Osteoblast (primary cell): ENCODE measurements at regions not wholly inside any gene's neighbourhood (a gene's known extent, or its start where the extent isn't known, plus 50 kb on each side); places are given as distances from the start of the nearest gene placed in this dataset.
"Not testable (repeated sequence)": the region's sequence is repeated elsewhere in the genome, so short reads cannot be mapped to it uniquely, and the experiment has no call there.

Experiments used
- DNase-seq: peaks from one replicate; pipeline ENCODE4 v3.0.0; 2011; ENCODE audit warnings: low spot score, mixed read lengths; ENCODE audit not compliant: insufficient read length; ENCODE audit errors: missing footprints
- H2AFZ ChIP-seq: 2 replicates; pipeline ENCODE4 v1.6.0; 2011; ENCODE audit warnings: mild to moderate bottlenecking, low read length
- H3K27ac ChIP-seq: 2 replicates; pipeline ENCODE4 v1.5.1; 2011; ENCODE audit warnings: mild to moderate bottlenecking, low read depth, low read length, moderate library complexity
- H3K27me3 ChIP-seq: 2 replicates; pipeline ENCODE4 v1.6.0; 2012; ENCODE audit warnings: mild to moderate bottlenecking, control low read depth, inconsistent platforms, low read length, moderate library complexity; ENCODE audit not compliant: insufficient read depth
- H3K36me3 ChIP-seq: 2 replicates; pipeline ENCODE4 v1.5.1; 2011; ENCODE audit warnings: mild to moderate bottlenecking, low read length, control low read depth, moderate library complexity; ENCODE audit not compliant: insufficient read depth
- H3K4me1 ChIP-seq: 2 replicates; pipeline ENCODE4 v1.5.1; 2011; ENCODE audit warnings: mild to moderate bottlenecking, low read length, control low read depth, moderate library complexity; ENCODE audit not compliant: insufficient read depth
- H3K4me2 ChIP-seq: 2 replicates; pipeline ENCODE4 v1.6.0; 2011; ENCODE audit warnings: mild to moderate bottlenecking, low read length; ENCODE audit not compliant: insufficient read depth
- H3K4me3 ChIP-seq: fragments of 200-600 bp; sonication (generic); 3 replicates; pipeline ENCODE4 v1.5.1; 2012; ENCODE audit warnings: mild to moderate bottlenecking, low read length, inconsistent platforms; ENCODE audit not compliant: insufficient read depth
- H3K79me2 ChIP-seq: 2 replicates; pipeline ENCODE4 v1.6.0; 2012; ENCODE audit warnings: mild to moderate bottlenecking, low read length, control low read depth, inconsistent platforms; ENCODE audit not compliant: insufficient read depth
- H3K9me3 ChIP-seq: 2 replicates; pipeline ENCODE4 v1.5.1; 2011; ENCODE audit warnings: low read depth, low read length, control low read depth
- H4K20me1 ChIP-seq: 2 replicates; pipeline ENCODE4 v1.6.0; 2012; ENCODE audit warnings: mild to moderate bottlenecking, low read length, control low read depth; ENCODE audit not compliant: insufficient read depth
- CTCF ChIP-seq: IDR thresholded peaks from 2 replicates; pipeline ENCODE4 v1.5.1; 2011; ENCODE audit warnings: mild to moderate bottlenecking, low read depth, low read length, moderate library complexity; ENCODE audit errors: extremely low read depth

- no peak overlapping the region for H3K4me3 ChIP-seq
- no peaks in the 10 kb centered on the region for H4K20me1 ChIP-seq
- H3K79me2 ChIP-seq, result no peaks in the 10 kb centered on the region
- no peak overlapping the region for H2AFZ ChIP-seq
- no peak overlapping the region for H3K27ac ChIP-seq
- H3K9me3 ChIP-seq, result no peaks in the 10 kb centered on the region
- H3K27me3 ChIP-seq, result no peaks in the 10 kb centered on the region
- H3K4me2 ChIP-seq, result no peak overlapping the region
- no peaks in the 10 kb centered on the region for H3K4me1 ChIP-seq
- no peaks in the 10 kb centered on the region for H3K36me3 ChIP-seq
- DNase-seq, result no peak
- TF ChIP-seq CTCF, result no peak
Measured at GRCh38 chr7:138358850-138359341, 101.2 kb upstream of the TRIM24 start.

- TF ChIP-seq CTCF, result no peak
- no peak overlapping the region for H3K27ac ChIP-seq
- H4K20me1 ChIP-seq, result no peaks in the 10 kb centered on the region
- no peaks in the 10 kb centered on the region for H3K4me1 ChIP-seq
- no peak overlapping the region for H3K4me2 ChIP-seq
- no peaks in the 10 kb centered on the region for H3K27me3 ChIP-seq
- DNase-seq, result no peak
- no peak overlapping the region for H2AFZ ChIP-seq
- no peaks in the 10 kb centered on the region for H3K36me3 ChIP-seq
- H3K9me3 ChIP-seq, result no peaks in the 10 kb centered on the region
- no peaks in the 10 kb centered on the region for H3K79me2 ChIP-seq
- H3K4me3 ChIP-seq, result no peak overlapping the region
Measured at GRCh38 chr7:138359870-138360559, 100.0 kb upstream of the TRIM24 start.

- Histone ChIP-seq H3K27ac (no peak overlapping the region), H4K20me1 (no peaks in the 10 kb centered on the region), H3K79me2 (no peaks in the 10 kb centered on the region), H3K4me2 (no peak overlapping the region), H2AFZ (no peak overlapping the region), H3K4me1 (no peaks in the 10 kb centered on the region), H3K27me3 (no peaks in the 10 kb centered on the region), H3K9me3 (no peaks in the 10 kb centered on the region), H3K4me3 (no peak overlapping the region), H3K36me3 (no peaks in the 10 kb centered on the region)
- no peak for TF ChIP-seq CTCF
- no peak for DNase-seq
Measured at GRCh38 chr7:138363721-138364120, 96.3 kb upstream of the TRIM24 start.

GRCh38 chr7:138366137-138366536, 93.9 kb upstream of the TRIM24 start:
- H3K27ac ChIP-seq, H4K20me1 ChIP-seq, H3K4me1 ChIP-seq, H2AFZ ChIP-seq, H3K4me3 ChIP-seq, H3K9me3 ChIP-seq, DNase-seq, H3K36me3 ChIP-seq, H3K4me2 ChIP-seq, H3K79me2 ChIP-seq, H3K27me3 ChIP-seq: not testable (repeated sequence)

- not testable (repeated sequence) for DNase-seq, H3K36me3 ChIP-seq, H3K4me3 ChIP-seq, H4K20me1 ChIP-seq, H2AFZ ChIP-seq, H3K9me3 ChIP-seq, H3K79me2 ChIP-seq, H3K27ac ChIP-seq, H3K4me2 ChIP-seq, H3K27me3 ChIP-seq, H3K4me1 ChIP-seq
Measured at GRCh38 chr7:138366676-138367075, 93.4 kb upstream of the TRIM24 start.
